WTC11 (cell line): ENCODE measurements at regions not wholly inside any gene's neighbourhood (a gene's known extent, or its start where the extent isn't known, plus 50 kb on each side); places are given as distances from the start of the nearest gene placed in this dataset.

Source experiments
- ATAC-seq: fragments of 200-7000 bp; cut with Tn5 transposase; 2 replicates; pipeline ENCODE4 v1.10.0; 2021; ENCODE audit warnings: mild to moderate bottlenecking, moderate library complexity
- CTCF ChIA-PET: fragments of 300-600 bp; sonication (Branson Sonifier 250); formaldehyde crosslinking; loops from one replicate; lab custom pipeline; 2021; ENCODE audit warnings: antibody characterized with exemption; lab: Charles Lee
- POLR2A ChIA-PET: fragments of 350-600 bp; sonication (Branson Sonifier 250); formaldehyde crosslinking; loops from one replicate; lab custom pipeline; 2021; ENCODE audit warnings: antibody characterized with exemption; lab: Charles Lee
- DNase-seq: peaks from one replicate; pipeline ENCODE4 v3.0.0; 2021; ENCODE audit warnings: low spot score
- H3K27ac Mint-ChIP-seq: 2 replicates; pipeline ENCODE4 v1.8.0; 2021; ENCODE audit warnings: mixed read lengths
- H3K27me3 Mint-ChIP-seq: 2 replicates; pipeline ENCODE4 v1.8.0; 2021; ENCODE audit warnings: low read depth, mild to moderate bottlenecking, moderate library complexity, mixed read lengths
- H3K36me3 Mint-ChIP-seq: 2 replicates; pipeline ENCODE4 v1.8.0; 2021; ENCODE audit warnings: mixed read lengths
- H3K4me1 Mint-ChIP-seq: 2 replicates; pipeline ENCODE4 v1.8.0; 2022; ENCODE audit warnings: mixed read lengths
- H3K4me3 Mint-ChIP-seq: 2 replicates; pipeline ENCODE4 v1.8.0; 2021; ENCODE audit warnings: mild to moderate bottlenecking, moderate library complexity, mixed read lengths
- H3K9me3 Mint-ChIP-seq: 2 replicates; pipeline ENCODE4 v1.8.0; 2021; ENCODE audit warnings: mixed read lengths
- ATF1 ChIP-seq: sonication (generic); formaldehyde crosslinking; IDR thresholded peaks from 2 replicates; pipeline ENCODE4 v1.8.1; 2023; ENCODE audit warnings: mild to moderate bottlenecking, moderate library complexity, missing genetic modification reagents
- ETV6 ChIP-seq: sonication (generic); formaldehyde crosslinking; IDR thresholded peaks from 2 replicates; pipeline ENCODE4 v1.8.1; 2022; ENCODE audit warnings: mild to moderate bottlenecking, missing genetic modification reagents
- FOXJ3 ChIP-seq: sonication (generic); formaldehyde crosslinking; IDR thresholded peaks from 2 replicates; pipeline ENCODE4 v1.9.0; 2021; ENCODE audit warnings: missing genetic modification reagents, mild to moderate bottlenecking, borderline replicate concordance
- HMGA2 ChIP-seq: fragments of 250-450 bp; sonication (Bioruptor Pico); IDR thresholded peaks from 2 replicates; pipeline ENCODE4 v1.4.0; 2021; ENCODE audit warnings: mild to moderate bottlenecking, moderate library complexity
- JUN ChIP-seq: sonication (generic); formaldehyde crosslinking; IDR thresholded peaks from 2 replicates; pipeline ENCODE4 v1.8.0; 2023; ENCODE audit warnings: mild to moderate bottlenecking, missing genetic modification reagents
- NFATC4 ChIP-seq: fragments of 250-450 bp; sonication (Bioruptor Pico); IDR thresholded peaks from 2 replicates; pipeline ENCODE4 v1.9.0; 2021; ENCODE audit warnings: mild to moderate bottlenecking
- RORB ChIP-seq: fragments of 250-450 bp; sonication (Bioruptor Pico); IDR thresholded peaks from 2 replicates; pipeline ENCODE4 v1.9.0; 2021; ENCODE audit warnings: mild to moderate bottlenecking
- TEAD4 ChIP-seq: sonication (generic); formaldehyde crosslinking; IDR thresholded peaks from 2 replicates; pipeline ENCODE4 v1.8.0; 2022; ENCODE audit warnings: mild to moderate bottlenecking, missing genetic modification reagents
- ZBTB21 ChIP-seq: sonication (generic); formaldehyde crosslinking; IDR thresholded peaks from 2 replicates; pipeline ENCODE4 v1.8.1; 2023; ENCODE audit warnings: mild to moderate bottlenecking, missing genetic modification reagents, borderline replicate concordance
- ZNF396 ChIP-seq: fragments of 250-450 bp; sonication (Bioruptor Pico); IDR thresholded peaks from 2 replicates; pipeline ENCODE4 v1.8.0; 2021; ENCODE audit warnings: mild to moderate bottlenecking, moderate library complexity, borderline replicate concordance
- TF ChIP-seq, protein P1 (sequence below): fragments of 250-450 bp; sonication (Bioruptor Pico); IDR thresholded peaks from 2 replicates; pipeline ENCODE4 v1.9.0; 2021; ENCODE audit warnings: mild to moderate bottlenecking
- TF ChIP-seq, protein P2 (sequence below): sonication (generic); formaldehyde crosslinking; IDR thresholded peaks from 2 replicates; pipeline ENCODE4 v1.8.1; 2022; ENCODE audit warnings: missing genetic modification reagents, borderline replicate concordance
- TF ChIP-seq, protein P3 (sequence below): fragments of 250-450 bp; sonication (Bioruptor Pico); IDR thresholded peaks from 2 replicates; pipeline ENCODE4 v1.9.0; 2021; ENCODE audit warnings: mild to moderate bottlenecking, borderline replicate concordance
- TF ChIP-seq, protein P4 (sequence below): fragments of 250-450 bp; sonication (Bioruptor Pico); IDR thresholded peaks from 2 replicates; pipeline ENCODE4 v1.8.0; 2021; ENCODE audit warnings: mild to moderate bottlenecking
- TF ChIP-seq, protein P5 (sequence below): sonication (generic); formaldehyde crosslinking; IDR thresholded peaks from 2 replicates; pipeline ENCODE4 v1.8.1; 2023; ENCODE audit warnings: mild to moderate bottlenecking, moderate library complexity, missing genetic modification reagents
- TF ChIP-seq, protein P6 (sequence below): fragments of 250-450 bp; sonication (Bioruptor Pico); IDR thresholded peaks from 2 replicates; pipeline ENCODE4 v1.9.0; 2021; ENCODE audit warnings: moderate library complexity, mild to moderate bottlenecking, inconsistent platforms, borderline replicate concordance
- TF ChIP-seq, protein P7 (sequence below): sonication (generic); formaldehyde crosslinking; IDR thresholded peaks from 2 replicates; pipeline ENCODE4 v1.8.0; 2023; ENCODE audit warnings: mild to moderate bottlenecking, missing genetic modification reagents
- TF ChIP-seq, protein P8 (sequence below): sonication (generic); formaldehyde crosslinking; IDR thresholded peaks from 2 replicates; pipeline ENCODE4 v1.8.0; 2022; ENCODE audit warnings: mild to moderate bottlenecking, missing genetic modification reagents
- TF ChIP-seq, protein P9 (sequence below): sonication (generic); formaldehyde crosslinking; IDR thresholded peaks from 2 replicates; pipeline ENCODE4 v1.8.1; 2022; ENCODE audit warnings: mild to moderate bottlenecking, missing genetic modification reagents, moderate library complexity, borderline replicate concordance

DNA sequence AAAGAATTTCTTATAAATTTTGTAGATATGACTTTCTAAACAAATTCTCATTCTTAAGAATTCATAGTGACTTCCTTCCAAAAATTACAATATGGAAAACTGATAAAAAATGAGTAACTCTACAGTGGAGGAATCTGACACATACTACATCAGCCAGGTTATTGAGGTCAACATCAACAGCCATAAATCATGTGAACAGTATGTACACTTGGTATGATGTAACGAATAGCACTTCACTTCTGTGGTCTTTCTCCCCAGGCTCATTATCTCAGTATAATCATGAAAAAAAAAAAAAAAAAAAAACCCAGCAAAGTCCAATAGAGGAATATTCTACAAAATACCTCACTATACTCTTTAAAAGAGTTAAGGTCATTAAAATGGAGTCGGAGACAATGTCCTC is 111.2 kb upstream of the SUCLG2 start:
- no peak for DNase-seq
- H3K27ac Mint-ChIP-seq, result no peak overlapping the region
- peaks cover 17% of the 10 kb centered on the region for H3K36me3 Mint-ChIP-seq
- no peak overlapping the region for H3K4me3 Mint-ChIP-seq
- H3K9me3 Mint-ChIP-seq, result peaks cover 40% of the 10 kb centered on the region
- no peak for ATAC-seq
- H3K4me1 Mint-ChIP-seq, result peaks cover 26% of the 10 kb centered on the region
- POLR2A ChIA-PET, result no interaction called here
- CTCF ChIA-PET, result no interaction called here
- H3K27me3 Mint-ChIP-seq, result no peaks in the 10 kb centered on the region; the same call in 1 of the 2 replicates
- TF ChIP-seq TEAD4 (no peak), ZNF396 (CRISPR knock-in tag) (no peak), ETV6 (CRISPR knock-in tag) (no peak), NFATC4 (CRISPR knock-in tag) (no peak), JUN (CRISPR knock-in tag) (no peak), ZBTB21 (no peak), ATF1 (CRISPR knock-in tag) (no peak), RORB (CRISPR knock-in tag) (no peak), FOXJ3 (CRISPR knock-in tag) (no peak), HMGA2 (no peak)
- TF ChIP-seq, protein P1, sequence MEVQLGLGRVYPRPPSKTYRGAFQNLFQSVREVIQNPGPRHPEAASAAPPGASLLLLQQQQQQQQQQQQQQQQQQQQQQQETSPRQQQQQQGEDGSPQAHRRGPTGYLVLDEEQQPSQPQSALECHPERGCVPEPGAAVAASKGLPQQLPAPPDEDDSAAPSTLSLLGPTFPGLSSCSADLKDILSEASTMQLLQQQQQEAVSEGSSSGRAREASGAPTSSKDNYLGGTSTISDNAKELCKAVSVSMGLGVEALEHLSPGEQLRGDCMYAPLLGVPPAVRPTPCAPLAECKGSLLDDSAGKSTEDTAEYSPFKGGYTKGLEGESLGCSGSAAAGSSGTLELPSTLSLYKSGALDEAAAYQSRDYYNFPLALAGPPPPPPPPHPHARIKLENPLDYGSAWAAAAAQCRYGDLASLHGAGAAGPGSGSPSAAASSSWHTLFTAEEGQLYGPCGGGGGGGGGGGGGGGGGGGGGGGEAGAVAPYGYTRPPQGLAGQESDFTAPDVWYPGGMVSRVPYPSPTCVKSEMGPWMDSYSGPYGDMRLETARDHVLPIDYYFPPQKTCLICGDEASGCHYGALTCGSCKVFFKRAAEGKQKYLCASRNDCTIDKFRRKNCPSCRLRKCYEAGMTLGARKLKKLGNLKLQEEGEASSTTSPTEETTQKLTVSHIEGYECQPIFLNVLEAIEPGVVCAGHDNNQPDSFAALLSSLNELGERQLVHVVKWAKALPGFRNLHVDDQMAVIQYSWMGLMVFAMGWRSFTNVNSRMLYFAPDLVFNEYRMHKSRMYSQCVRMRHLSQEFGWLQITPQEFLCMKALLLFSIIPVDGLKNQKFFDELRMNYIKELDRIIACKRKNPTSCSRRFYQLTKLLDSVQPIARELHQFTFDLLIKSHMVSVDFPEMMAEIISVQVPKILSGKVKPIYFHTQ (CRISPR knock-in tag), result no peak
- TF ChIP-seq, protein P2, sequence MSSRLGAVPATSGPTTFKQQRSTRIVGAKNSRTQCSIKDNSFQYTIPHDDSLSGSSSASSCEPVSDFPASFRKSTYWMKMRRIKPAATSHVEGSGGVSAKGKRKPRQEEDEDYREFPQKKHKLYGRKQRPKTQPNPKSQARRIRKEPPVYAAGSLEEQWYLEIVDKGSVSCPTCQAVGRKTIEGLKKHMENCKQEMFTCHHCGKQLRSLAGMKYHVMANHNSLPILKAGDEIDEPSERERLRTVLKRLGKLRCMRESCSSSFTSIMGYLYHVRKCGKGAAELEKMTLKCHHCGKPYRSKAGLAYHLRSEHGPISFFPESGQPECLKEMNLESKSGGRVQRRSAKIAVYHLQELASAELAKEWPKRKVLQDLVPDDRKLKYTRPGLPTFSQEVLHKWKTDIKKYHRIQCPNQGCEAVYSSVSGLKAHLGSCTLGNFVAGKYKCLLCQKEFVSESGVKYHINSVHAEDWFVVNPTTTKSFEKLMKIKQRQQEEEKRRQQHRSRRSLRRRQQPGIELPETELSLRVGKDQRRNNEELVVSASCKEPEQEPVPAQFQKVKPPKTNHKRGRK (CRISPR knock-in tag), result no peak
- TF ChIP-seq, protein P3, sequence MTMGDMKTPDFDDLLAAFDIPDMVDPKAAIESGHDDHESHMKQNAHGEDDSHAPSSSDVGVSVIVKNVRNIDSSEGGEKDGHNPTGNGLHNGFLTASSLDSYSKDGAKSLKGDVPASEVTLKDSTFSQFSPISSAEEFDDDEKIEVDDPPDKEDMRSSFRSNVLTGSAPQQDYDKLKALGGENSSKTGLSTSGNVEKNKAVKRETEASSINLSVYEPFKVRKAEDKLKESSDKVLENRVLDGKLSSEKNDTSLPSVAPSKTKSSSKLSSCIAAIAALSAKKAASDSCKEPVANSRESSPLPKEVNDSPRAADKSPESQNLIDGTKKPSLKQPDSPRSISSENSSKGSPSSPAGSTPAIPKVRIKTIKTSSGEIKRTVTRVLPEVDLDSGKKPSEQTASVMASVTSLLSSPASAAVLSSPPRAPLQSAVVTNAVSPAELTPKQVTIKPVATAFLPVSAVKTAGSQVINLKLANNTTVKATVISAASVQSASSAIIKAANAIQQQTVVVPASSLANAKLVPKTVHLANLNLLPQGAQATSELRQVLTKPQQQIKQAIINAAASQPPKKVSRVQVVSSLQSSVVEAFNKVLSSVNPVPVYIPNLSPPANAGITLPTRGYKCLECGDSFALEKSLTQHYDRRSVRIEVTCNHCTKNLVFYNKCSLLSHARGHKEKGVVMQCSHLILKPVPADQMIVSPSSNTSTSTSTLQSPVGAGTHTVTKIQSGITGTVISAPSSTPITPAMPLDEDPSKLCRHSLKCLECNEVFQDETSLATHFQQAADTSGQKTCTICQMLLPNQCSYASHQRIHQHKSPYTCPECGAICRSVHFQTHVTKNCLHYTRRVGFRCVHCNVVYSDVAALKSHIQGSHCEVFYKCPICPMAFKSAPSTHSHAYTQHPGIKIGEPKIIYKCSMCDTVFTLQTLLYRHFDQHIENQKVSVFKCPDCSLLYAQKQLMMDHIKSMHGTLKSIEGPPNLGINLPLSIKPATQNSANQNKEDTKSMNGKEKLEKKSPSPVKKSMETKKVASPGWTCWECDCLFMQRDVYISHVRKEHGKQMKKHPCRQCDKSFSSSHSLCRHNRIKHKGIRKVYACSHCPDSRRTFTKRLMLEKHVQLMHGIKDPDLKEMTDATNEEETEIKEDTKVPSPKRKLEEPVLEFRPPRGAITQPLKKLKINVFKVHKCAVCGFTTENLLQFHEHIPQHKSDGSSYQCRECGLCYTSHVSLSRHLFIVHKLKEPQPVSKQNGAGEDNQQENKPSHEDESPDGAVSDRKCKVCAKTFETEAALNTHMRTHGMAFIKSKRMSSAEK, result no peak
- TF ChIP-seq, protein P4, sequence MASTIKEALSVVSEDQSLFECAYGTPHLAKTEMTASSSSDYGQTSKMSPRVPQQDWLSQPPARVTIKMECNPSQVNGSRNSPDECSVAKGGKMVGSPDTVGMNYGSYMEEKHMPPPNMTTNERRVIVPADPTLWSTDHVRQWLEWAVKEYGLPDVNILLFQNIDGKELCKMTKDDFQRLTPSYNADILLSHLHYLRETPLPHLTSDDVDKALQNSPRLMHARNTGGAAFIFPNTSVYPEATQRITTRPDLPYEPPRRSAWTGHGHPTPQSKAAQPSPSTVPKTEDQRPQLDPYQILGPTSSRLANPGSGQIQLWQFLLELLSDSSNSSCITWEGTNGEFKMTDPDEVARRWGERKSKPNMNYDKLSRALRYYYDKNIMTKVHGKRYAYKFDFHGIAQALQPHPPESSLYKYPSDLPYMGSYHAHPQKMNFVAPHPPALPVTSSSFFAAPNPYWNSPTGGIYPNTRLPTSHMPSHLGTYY (CRISPR knock-in tag), result no peak
- TF ChIP-seq, protein P5, sequence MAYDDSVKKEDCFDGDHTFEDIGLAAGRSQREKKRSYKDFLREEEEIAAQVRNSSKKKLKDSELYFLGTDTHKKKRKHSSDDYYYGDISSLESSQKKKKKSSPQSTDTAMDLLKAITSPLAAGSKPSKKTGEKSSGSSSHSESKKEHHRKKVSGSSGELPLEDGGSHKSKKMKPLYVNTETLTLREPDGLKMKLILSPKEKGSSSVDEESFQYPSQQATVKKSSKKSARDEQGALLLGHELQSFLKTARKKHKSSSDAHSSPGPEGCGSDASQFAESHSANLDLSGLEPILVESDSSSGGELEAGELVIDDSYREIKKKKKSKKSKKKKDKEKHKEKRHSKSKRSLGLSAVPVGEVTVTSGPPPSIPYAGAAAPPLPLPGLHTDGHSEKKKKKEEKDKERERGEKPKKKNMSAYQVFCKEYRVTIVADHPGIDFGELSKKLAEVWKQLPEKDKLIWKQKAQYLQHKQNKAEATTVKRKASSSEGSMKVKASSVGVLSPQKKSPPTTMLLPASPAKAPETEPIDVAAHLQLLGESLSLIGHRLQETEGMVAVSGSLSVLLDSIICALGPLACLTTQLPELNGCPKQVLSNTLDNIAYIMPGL (CRISPR knock-in tag), result no peak
- TF ChIP-seq, protein P6, sequence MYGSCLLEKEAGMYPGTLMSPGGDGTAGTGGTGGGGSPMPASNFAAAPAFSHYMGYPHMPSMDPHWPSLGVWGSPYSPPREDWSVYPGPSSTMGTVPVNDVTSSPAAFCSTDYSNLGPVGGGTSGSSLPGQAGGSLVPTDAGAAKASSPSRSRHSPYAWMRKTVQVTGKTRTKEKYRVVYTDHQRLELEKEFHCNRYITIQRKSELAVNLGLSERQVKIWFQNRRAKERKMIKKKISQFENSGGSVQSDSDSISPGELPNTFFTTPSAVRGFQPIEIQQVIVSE (CRISPR knock-in tag), result no peak
- TF ChIP-seq, protein P7, sequence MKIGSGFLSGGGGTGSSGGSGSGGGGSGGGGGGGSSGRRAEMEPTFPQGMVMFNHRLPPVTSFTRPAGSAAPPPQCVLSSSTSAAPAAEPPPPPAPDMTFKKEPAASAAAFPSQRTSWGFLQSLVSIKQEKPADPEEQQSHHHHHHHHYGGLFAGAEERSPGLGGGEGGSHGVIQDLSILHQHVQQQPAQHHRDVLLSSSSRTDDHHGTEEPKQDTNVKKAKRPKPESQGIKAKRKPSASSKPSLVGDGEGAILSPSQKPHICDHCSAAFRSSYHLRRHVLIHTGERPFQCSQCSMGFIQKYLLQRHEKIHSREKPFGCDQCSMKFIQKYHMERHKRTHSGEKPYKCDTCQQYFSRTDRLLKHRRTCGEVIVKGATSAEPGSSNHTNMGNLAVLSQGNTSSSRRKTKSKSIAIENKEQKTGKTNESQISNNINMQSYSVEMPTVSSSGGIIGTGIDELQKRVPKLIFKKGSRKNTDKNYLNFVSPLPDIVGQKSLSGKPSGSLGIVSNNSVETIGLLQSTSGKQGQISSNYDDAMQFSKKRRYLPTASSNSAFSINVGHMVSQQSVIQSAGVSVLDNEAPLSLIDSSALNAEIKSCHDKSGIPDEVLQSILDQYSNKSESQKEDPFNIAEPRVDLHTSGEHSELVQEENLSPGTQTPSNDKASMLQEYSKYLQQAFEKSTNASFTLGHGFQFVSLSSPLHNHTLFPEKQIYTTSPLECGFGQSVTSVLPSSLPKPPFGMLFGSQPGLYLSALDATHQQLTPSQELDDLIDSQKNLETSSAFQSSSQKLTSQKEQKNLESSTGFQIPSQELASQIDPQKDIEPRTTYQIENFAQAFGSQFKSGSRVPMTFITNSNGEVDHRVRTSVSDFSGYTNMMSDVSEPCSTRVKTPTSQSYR, result no peak
- TF ChIP-seq, protein P8, sequence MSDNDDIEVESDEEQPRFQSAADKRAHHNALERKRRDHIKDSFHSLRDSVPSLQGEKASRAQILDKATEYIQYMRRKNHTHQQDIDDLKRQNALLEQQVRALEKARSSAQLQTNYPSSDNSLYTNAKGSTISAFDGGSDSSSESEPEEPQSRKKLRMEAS (CRISPR knock-in tag), result no peak
- TF ChIP-seq, protein P9, sequence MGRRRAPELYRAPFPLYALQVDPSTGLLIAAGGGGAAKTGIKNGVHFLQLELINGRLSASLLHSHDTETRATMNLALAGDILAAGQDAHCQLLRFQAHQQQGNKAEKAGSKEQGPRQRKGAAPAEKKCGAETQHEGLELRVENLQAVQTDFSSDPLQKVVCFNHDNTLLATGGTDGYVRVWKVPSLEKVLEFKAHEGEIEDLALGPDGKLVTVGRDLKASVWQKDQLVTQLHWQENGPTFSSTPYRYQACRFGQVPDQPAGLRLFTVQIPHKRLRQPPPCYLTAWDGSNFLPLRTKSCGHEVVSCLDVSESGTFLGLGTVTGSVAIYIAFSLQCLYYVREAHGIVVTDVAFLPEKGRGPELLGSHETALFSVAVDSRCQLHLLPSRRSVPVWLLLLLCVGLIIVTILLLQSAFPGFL, result no peak
